Karpas-422 (cell line): ENCODE measurements at regions not wholly inside any gene's neighbourhood (a gene's known extent, or its start where the extent isn't known, plus 50 kb on each side); places are given as distances from the start of the nearest gene placed in this dataset.
"Not testable (repeated sequence)": the region's sequence is repeated elsewhere in the genome, so short reads cannot be mapped to it uniquely, and the experiment has no call there.

Experiments
- DNase-seq: peaks from one replicate; pipeline ENCODE4 v3.0.0-alpha.2; 2015
- H2AFZ ChIP-seq: fragments of 200-600 bp; sonication (generic); 2 replicates; pipeline ENCODE4 v1.6.1; 2014; ENCODE audit warnings: antibody characterized with exemption, low read length, mixed read lengths
- H3K27ac ChIP-seq: fragments of 200-600 bp; sonication (generic); 2 replicates; pipeline ENCODE4 v1.5.1; 2014; ENCODE audit warnings: mild to moderate bottlenecking, low read length, moderate library complexity
- H3K27me3 ChIP-seq: fragments of 200-600 bp; sonication (generic); 2 replicates; pipeline ENCODE4 v1.6.1; 2014; ENCODE audit warnings: low read length, mixed read lengths
- H3K36me3 ChIP-seq: fragments of 200-600 bp; sonication (generic); 2 replicates; pipeline ENCODE4 v1.6.1; 2014; ENCODE audit warnings: low read length, mixed read lengths; ENCODE audit not compliant: insufficient read depth
- H3K4me1 ChIP-seq: fragments of 200-600 bp; sonication (generic); 2 replicates; pipeline ENCODE4 v1.6.1; 2014; ENCODE audit warnings: mild to moderate bottlenecking, low read length, mixed read lengths
- H3K4me2 ChIP-seq: fragments of 200-600 bp; sonication (generic); 2 replicates; pipeline ENCODE4 v1.6.1; 2014; ENCODE audit warnings: low read length, low read depth, mild to moderate bottlenecking; ENCODE audit not compliant: poor library complexity, severe bottlenecking
- H3K4me3 ChIP-seq: fragments of 200-600 bp; sonication (generic); 2 replicates; pipeline ENCODE4 v1.5.1; 2014; ENCODE audit warnings: mild to moderate bottlenecking, antibody characterized with exemption, low read length, mixed read lengths
- H3K79me2 ChIP-seq: fragments of 200-600 bp; sonication (generic); 2 replicates; pipeline ENCODE4 v1.6.1; 2014; ENCODE audit warnings: mild to moderate bottlenecking, low read length, mixed read lengths
- H3K9ac ChIP-seq: fragments of 200-600 bp; sonication (generic); 2 replicates; pipeline ENCODE4 v1.6.0; 2014; ENCODE audit warnings: low read length
- H3K9me2 ChIP-seq: fragments of 200-600 bp; sonication (generic), shearing (Covaris generic); replicated peaks from 2 replicates; pipeline ENCODE4 v1.6.0; 2014; ENCODE audit warnings: mild to moderate bottlenecking, low read length, moderate library complexity; ENCODE audit not compliant: insufficient read depth
- H3K9me3 ChIP-seq: fragments of 300-700, 200-600 bp; sonication (generic); 2 replicates; pipeline ENCODE4 v1.6.1; 2014; ENCODE audit warnings: low read length, mixed read lengths
- H4K20me1 ChIP-seq: fragments of 200-600 bp; sonication (generic); 2 replicates; pipeline ENCODE4 v1.6.1; 2014; ENCODE audit warnings: mild to moderate bottlenecking, antibody characterized with exemption, low read length, low read depth; ENCODE audit not compliant: insufficient read depth

- no peak for DNase-seq
- H3K27ac ChIP-seq, result peak overlapping the region; percentile 87
These were observed 432.8 kb downstream of the CD83 start for GRCh38 chr6:14550410-14550809.

GRCh38 chr6:14550822-14551221 is 433.2 kb downstream of the CD83 start:
- Histone ChIP-seq H3K9me2 (no peaks in the 10 kb centered on the region), H3K79me2 (no peaks in the 10 kb centered on the region), H3K9me3 (no peaks in the 10 kb centered on the region), H3K4me2 (peak overlapping the region; percentile 51), H3K9ac (peak overlapping the region; percentile 31; the same call in 1 of the 2 replicates), H3K4me3 (peak overlapping the region; percentile 37), H3K27me3 (no peaks in the 10 kb centered on the region), H3K36me3 (no peaks in the 10 kb centered on the region), H4K20me1 (no peaks in the 10 kb centered on the region), H2AFZ (no peak overlapping the region), H3K4me1 (peaks cover 61% of the 10 kb centered on the region), H3K27ac (peak overlapping the region; percentile 87)
- DNase-seq, result peak; percentile 71

More at GRCh38 chr6:14550410-14550809, 432.8 kb downstream of the CD83 start:
- no peaks in the 10 kb centered on the region for H3K9me3 ChIP-seq
- H3K4me2 ChIP-seq, result peak overlapping the region; percentile 51
- no peaks in the 10 kb centered on the region for H3K79me2 ChIP-seq
- no peaks in the 10 kb centered on the region for H3K36me3 ChIP-seq
- no peaks in the 10 kb centered on the region for H3K9me2 ChIP-seq
- no peaks in the 10 kb centered on the region for H3K27me3 ChIP-seq
- no peak overlapping the region for H2AFZ ChIP-seq
- H3K9ac ChIP-seq, result no peak overlapping the region
- no peaks in the 10 kb centered on the region for H4K20me1 ChIP-seq
- H3K4me1 ChIP-seq, result peaks cover 65% of the 10 kb centered on the region
- H3K4me3 ChIP-seq, result peak overlapping the region; percentile 47; the same call in 1 of the 2 replicates

- not testable (repeated sequence) for H3K27me3 ChIP-seq, H3K9me3 ChIP-seq, H2AFZ ChIP-seq, H3K79me2 ChIP-seq, DNase-seq, H4K20me1 ChIP-seq, H3K27ac ChIP-seq, H3K9me2 ChIP-seq, H3K36me3 ChIP-seq, H3K4me3 ChIP-seq, H3K9ac ChIP-seq
- peak overlapping the region; percentile 51 for H3K4me2 ChIP-seq
- H3K4me1 ChIP-seq, result peaks cover 54% of the 10 kb centered on the region
These were observed 434.0 kb downstream of the CD83 start for GRCh38 chr6:14551601-14552000.

GRCh38 chr6:14552891-14553290 is 435.3 kb downstream of the CD83 start:
- Histone ChIP-seq H3K27ac (no peak overlapping the region), H3K36me3 (no peaks in the 10 kb centered on the region), H3K4me1 (peaks cover 41% of the 10 kb centered on the region), H3K9ac (no peak overlapping the region), H3K9me2 (no peaks in the 10 kb centered on the region), H3K4me2 (no peak overlapping the region), H2AFZ (no peak overlapping the region), H3K27me3 (no peaks in the 10 kb centered on the region), H3K9me3 (no peaks in the 10 kb centered on the region), H3K4me3 (no peak overlapping the region), H3K79me2 (no peaks in the 10 kb centered on the region), H4K20me1 (no peaks in the 10 kb centered on the region)
- no peak for DNase-seq

DNA sequence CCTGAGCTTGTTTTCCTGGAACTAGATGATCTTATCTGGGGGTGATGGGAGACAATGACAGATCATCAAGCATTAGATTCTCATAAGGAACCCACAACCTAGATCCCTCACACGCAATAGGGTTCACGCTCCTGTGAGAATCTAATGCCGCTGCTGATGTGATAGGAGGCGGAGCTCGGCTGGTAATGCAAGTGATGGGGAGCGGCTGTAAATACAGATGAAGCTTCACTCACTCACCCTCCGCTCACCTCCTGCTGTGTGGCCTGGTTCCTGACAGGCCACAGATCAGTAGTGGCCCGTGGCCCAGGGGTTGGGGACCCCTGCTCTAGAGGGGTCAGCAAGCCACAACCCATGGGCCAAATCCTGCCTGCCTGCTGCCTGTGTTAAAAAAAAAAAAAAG is 435.9 kb downstream of the CD83 start:
- DNase-seq, result no peak
- no peaks in the 10 kb centered on the region for H3K79me2 ChIP-seq
- H3K27me3 ChIP-seq, result no peaks in the 10 kb centered on the region
- no peak overlapping the region for H3K9ac ChIP-seq
- no peak overlapping the region for H3K27ac ChIP-seq
- H3K36me3 ChIP-seq, result no peaks in the 10 kb centered on the region
- H4K20me1 ChIP-seq, result no peaks in the 10 kb centered on the region
- no peaks in the 10 kb centered on the region for H3K9me3 ChIP-seq
- no peak overlapping the region for H3K4me3 ChIP-seq
- peaks cover 36% of the 10 kb centered on the region for H3K4me1 ChIP-seq
- H3K9me2 ChIP-seq, result no peaks in the 10 kb centered on the region
- no peak overlapping the region for H3K4me2 ChIP-seq
- no peak overlapping the region for H2AFZ ChIP-seq

GRCh38 chr6:14555804-14556203 is 438.2 kb downstream of the CD83 start:
- Histone ChIP-seq H3K9ac (no peak overlapping the region), H3K4me1 (peaks cover 13% of the 10 kb centered on the region), H4K20me1 (no peaks in the 10 kb centered on the region), H3K36me3 (no peaks in the 10 kb centered on the region), H3K9me3 (no peaks in the 10 kb centered on the region), H2AFZ (no peak overlapping the region), H3K27me3 (no peaks in the 10 kb centered on the region), H3K9me2 (no peaks in the 10 kb centered on the region), H3K27ac (no peak overlapping the region), H3K4me3 (no peak overlapping the region), H3K4me2 (no peak overlapping the region), H3K79me2 (no peaks in the 10 kb centered on the region)
- DNase-seq, result no peak

- Histone ChIP-seq H3K9me3 (no peaks in the 10 kb centered on the region), H3K4me3 (no peak overlapping the region), H3K4me2 (no peak overlapping the region), H3K27ac (no peak overlapping the region), H3K79me2 (no peaks in the 10 kb centered on the region), H2AFZ (no peak overlapping the region), H3K27me3 (no peaks in the 10 kb centered on the region), H4K20me1 (no peaks in the 10 kb centered on the region), H3K9ac (no peak overlapping the region), H3K9me2 (no peaks in the 10 kb centered on the region), H3K4me1 (no peaks in the 10 kb centered on the region), H3K36me3 (no peaks in the 10 kb centered on the region)
- no peak for DNase-seq
These were observed 442.4 kb downstream of the CD83 start for GRCh38 chr6:14559746-14560536.

GRCh38 chr6:14561563-14561962 is 444.0 kb downstream of the CD83 start:
- H3K9me3 ChIP-seq, H3K4me1 ChIP-seq, DNase-seq, H3K79me2 ChIP-seq, H3K27me3 ChIP-seq, H3K9ac ChIP-seq, H3K27ac ChIP-seq, H2AFZ ChIP-seq, H4K20me1 ChIP-seq, H3K36me3 ChIP-seq, H3K9me2 ChIP-seq, H3K4me3 ChIP-seq, H3K4me2 ChIP-seq: not testable (repeated sequence)
